CD4-positive, CD25-positive, alpha-beta regulatory T cell (primary cell): ENCODE measurements at regions not wholly inside any gene's neighbourhood (a gene's known extent, or its start where the extent isn't known, plus 50 kb on each side); places are given as distances from the start of the nearest gene placed in this dataset.
"Not testable (repeated sequence)": the region's sequence is repeated elsewhere in the genome, so short reads cannot be mapped to it uniquely, and the experiment has no call there.

Experiments used
- ATAC-seq, 2 donors: fragments of 150-1000 bp; cut with Tn5 transposase; one replicate each; pipeline ENCODE4 v1.10.0; 2021; ENCODE audit warnings: low read depth in 2 of 2, moderate number of reproducible peaks in 2 of 2, moderate library complexity in 1 of 2
- DNase-seq, 3 donors: peaks; one replicate each; pipeline versions ENCODE4 v3.0.0 to v3.0.0-alpha.2; 2012 to 2022; ENCODE audit warnings: mixed read lengths in 1 of 3
- H3K27ac ChIP-seq: one replicate; pipeline ENCODE4 v1.7.0; 2013; ENCODE audit warnings: mild to moderate bottlenecking, low read length; ENCODE audit not compliant: insufficient read depth, poor library complexity, severe bottlenecking
- H3K27me3 ChIP-seq: one replicate; pipeline ENCODE4 v1.7.0; 2013; ENCODE audit warnings: low read length; ENCODE audit not compliant: control insufficient read depth, insufficient read depth
- H3K36me3 ChIP-seq: one replicate; pipeline ENCODE4 v1.7.0; 2013; ENCODE audit warnings: mild to moderate bottlenecking, low read length, moderate library complexity; ENCODE audit not compliant: control insufficient read depth, insufficient read depth
- H3K4me1 ChIP-seq: 2 replicates; pipeline ENCODE4 v1.7.0; 2013; ENCODE audit warnings: mild to moderate bottlenecking, low read length; ENCODE audit not compliant: insufficient read depth, control insufficient read depth, poor library complexity, severe bottlenecking
- H3K4me3 ChIP-seq: one replicate; pipeline ENCODE4 v1.7.0; 2013; ENCODE audit warnings: low read depth, mild to moderate bottlenecking, low read length, moderate library complexity
- H3K9me3 ChIP-seq, 2 experiments: 1 replicate in 1 of 2; 2 replicates in 1 of 2; pipeline ENCODE4 v1.7.0; 2013; ENCODE audit warnings: low read length in 2 of 2, mild to moderate bottlenecking in 1 of 2, moderate library complexity in 1 of 2; ENCODE audit not compliant: control insufficient read depth in 2 of 2
- H3K27ac Mint-ChIP-seq, 3 donors: one replicate each; pipeline ENCODE4 v1.8.0; 2020 to 2022; ENCODE audit warnings: mild to moderate bottlenecking in 3 of 3, mixed read lengths in 3 of 3, moderate library complexity in 2 of 3
- H3K27me3 Mint-ChIP-seq: one replicate; pipeline ENCODE4 v1.8.0; 2022; ENCODE audit warnings: mild to moderate bottlenecking, mixed read lengths
- H3K36me3 Mint-ChIP-seq: one replicate; pipeline ENCODE4 v1.8.0; 2020; ENCODE audit warnings: mixed read lengths
- H3K4me1 Mint-ChIP-seq, 4 donors: one replicate each; pipeline ENCODE4 v1.8.0; 2020 to 2022; ENCODE audit warnings: mixed read lengths in 4 of 4, mild to moderate bottlenecking in 1 of 4
- H3K4me3 Mint-ChIP-seq, 4 donors: one replicate each; pipeline ENCODE4 v1.8.0; 2020 to 2022; ENCODE audit warnings: mild to moderate bottlenecking in 4 of 4, mixed read lengths in 4 of 4, moderate library complexity in 3 of 4
- H3K9me3 Mint-ChIP-seq, 7 donors: one replicate each; pipeline ENCODE4 v1.8.0; 2020 to 2022; ENCODE audit warnings: mixed read lengths in 7 of 7, mild to moderate bottlenecking in 3 of 7, moderate library complexity in 2 of 7

- Mint-ChIP-seq H3K36me3 (no peaks in the 10 kb centered on the region), H3K4me3 (no peak overlapping the region), H3K9me3 (no peaks in the 10 kb centered on the region), H3K27ac (no peak overlapping the region), H3K27me3 (no peaks in the 10 kb centered on the region), H3K4me1 (peaks cover 0 to 42% (median 21%) of the 10 kb centered on the region in 4 donors)
- peaks cover 3% of the 10 kb centered on the region for H3K4me1 ChIP-seq
- H3K4me3 ChIP-seq: no peak overlapping the region
- no peaks in the 10 kb centered on the region for H3K9me3 ChIP-seq
- no peak overlapping the region for H3K27ac ChIP-seq
- ATAC-seq (no peak), DNase-seq (no peak)
- H3K27me3 ChIP-seq: no peaks in the 10 kb centered on the region
- peaks cover 19% of the 10 kb centered on the region for H3K36me3 ChIP-seq
These were observed 409.2 kb upstream of the AMELY start for GRCh38 chrY:7320751-7321150.

- H3K4me1 Mint-ChIP-seq: peaks cover 0 to 45% (median 19%) of the 10 kb centered on the region in 4 donors
- not testable (repeated sequence) for H3K4me3 ChIP-seq, H3K4me1 ChIP-seq, DNase-seq, H3K9me3 ChIP-seq, H3K9me3 Mint-ChIP-seq, H3K4me3 Mint-ChIP-seq, H3K27me3 ChIP-seq, ATAC-seq, H3K27ac ChIP-seq, H3K27me3 Mint-ChIP-seq, H3K27ac Mint-ChIP-seq, H3K36me3 Mint-ChIP-seq
- peaks cover 18% of the 10 kb centered on the region for H3K36me3 ChIP-seq
These were observed 408.6 kb upstream of the AMELY start for GRCh38 chrY:7320171-7320570.

- ATAC-seq: no peak
- no peaks in the 10 kb centered on the region for H3K36me3 Mint-ChIP-seq
These were observed 406.6 kb upstream of the AMELY start for GRCh38 chrY:7318122-7318521.

GRCh38 chrY:7317571-7317970 is 406.0 kb upstream of the AMELY start:
- H3K4me1 Mint-ChIP-seq: peaks cover 0 to 53% (median 14%) of the 10 kb centered on the region in 4 donors
- Histone ChIP-seq H3K4me3 (no peak overlapping the region), H3K9me3 (no peaks in the 10 kb centered on the region), H3K27ac (no peak overlapping the region), H3K4me1 (peaks cover 3% of the 10 kb centered on the region), H3K27me3 (no peaks in the 10 kb centered on the region), H3K36me3 (peaks cover 12% of the 10 kb centered on the region)
- ATAC-seq (no peak), DNase-seq (no peak)
- no peaks in the 10 kb centered on the region for H3K27me3 Mint-ChIP-seq
- no peaks in the 10 kb centered on the region for H3K9me3 Mint-ChIP-seq
- H3K4me3 Mint-ChIP-seq: no peak overlapping the region
- H3K27ac Mint-ChIP-seq: no peak overlapping the region
- H3K36me3 Mint-ChIP-seq: no peaks in the 10 kb centered on the region

More at GRCh38 chrY:7318122-7318521, 406.6 kb upstream of the AMELY start:
- Mint-ChIP-seq H3K4me1 (peaks cover 0 to 50% (median 14%) of the 10 kb centered on the region in 4 donors), H3K27me3 (no peaks in the 10 kb centered on the region), H3K4me3 (no peak overlapping the region), H3K27ac (no peak overlapping the region), H3K9me3 (no peaks in the 10 kb centered on the region)
- Histone ChIP-seq H3K36me3 (peaks cover 12% of the 10 kb centered on the region), H3K4me1 (peaks cover 3% of the 10 kb centered on the region), H3K9me3 (no peaks in the 10 kb centered on the region), H3K27me3 (no peaks in the 10 kb centered on the region), H3K4me3 (no peak overlapping the region), H3K27ac (no peak overlapping the region)
- no peak for DNase-seq

GRCh38 chrY:7310482-7311269 is 399.1 kb upstream of the AMELY start:
- Mint-ChIP-seq H3K9me3 (no peaks in the 10 kb centered on the region), H3K27me3 (no peaks in the 10 kb centered on the region), H3K36me3 (no peaks in the 10 kb centered on the region), H3K4me1 (peaks cover 0 to 39% (median 10%) of the 10 kb centered on the region in 4 donors), H3K4me3 (no peak overlapping the region), H3K27ac (peak overlapping the region in 1 of 3 donors; percentile 12)
- ATAC-seq: peak; percentile 99 to 100
- Histone ChIP-seq H3K36me3 (peaks cover under 1% of the 10 kb centered on the region), H3K4me1 (no peaks in the 10 kb centered on the region), H3K4me3 (peak overlapping the region; percentile 48), H3K27me3 (no peaks in the 10 kb centered on the region), H3K27ac (peak overlapping the region; percentile 23), H3K9me3 (no peaks in the 10 kb centered on the region)
- DNase-seq: peak in 1 of 3 donors; percentile 25

GRCh38 chrY:7308816-7309215 is 397.3 kb upstream of the AMELY start:
- Mint-ChIP-seq H3K4me3 (no peak overlapping the region), H3K4me1 (peaks cover 0 to 35% (median 10%) of the 10 kb centered on the region in 4 donors), H3K27me3 (no peaks in the 10 kb centered on the region), H3K27ac (peak overlapping the region in 1 of 3 donors; percentile 63), H3K36me3 (no peaks in the 10 kb centered on the region), H3K9me3 (no peaks in the 10 kb centered on the region)
- H3K27me3 ChIP-seq: no peaks in the 10 kb centered on the region
- no peak overlapping the region for H3K27ac ChIP-seq
- no peaks in the 10 kb centered on the region for H3K4me1 ChIP-seq
- DNase-seq (no peak), ATAC-seq (no peak)
- peaks cover 13% of the 10 kb centered on the region for H3K36me3 ChIP-seq
- H3K4me3 ChIP-seq: no peak overlapping the region
- H3K9me3 ChIP-seq: no peaks in the 10 kb centered on the region

GRCh38 chrY:7302306-7302705 is 390.8 kb upstream of the AMELY start:
- no peaks in the 10 kb centered on the region for H3K9me3 Mint-ChIP-seq
- ATAC-seq: no peak
- no peak overlapping the region for H3K4me3 Mint-ChIP-seq
- H3K27me3 Mint-ChIP-seq: no peaks in the 10 kb centered on the region
- H3K36me3 Mint-ChIP-seq: no peaks in the 10 kb centered on the region
- no peaks in the 10 kb centered on the region for H3K27me3 ChIP-seq
- no peak overlapping the region for H3K4me3 ChIP-seq
- H3K27ac ChIP-seq: no peak overlapping the region
- H3K36me3 ChIP-seq: peaks cover 13% of the 10 kb centered on the region
- peaks cover 0 to 45% (median 10%) of the 10 kb centered on the region in 4 donors for H3K4me1 Mint-ChIP-seq
- no peak for DNase-seq
- H3K27ac Mint-ChIP-seq: peak overlapping the region in 1 of 3 donors; percentile 92
- H3K4me1 ChIP-seq: no peaks in the 10 kb centered on the region
- H3K9me3 ChIP-seq: no peaks in the 10 kb centered on the region

GRCh38 chrY:7299960-7300359 is 388.4 kb upstream of the AMELY start:
- no peaks in the 10 kb centered on the region for H3K27me3 Mint-ChIP-seq
- Histone ChIP-seq H3K27me3 (no peaks in the 10 kb centered on the region), H3K9me3 (no peaks in the 10 kb centered on the region), H3K4me3 (peak overlapping the region; percentile 64), H3K27ac (peak overlapping the region; percentile 43), H3K4me1 (no peaks in the 10 kb centered on the region), H3K36me3 (peaks cover 5% of the 10 kb centered on the region)
- H3K27ac Mint-ChIP-seq: peak overlapping the region in 1 of 3 donors; percentile 93
- no peaks in the 10 kb centered on the region for H3K9me3 Mint-ChIP-seq
- no peaks in the 10 kb centered on the region for H3K36me3 Mint-ChIP-seq
- H3K4me1 Mint-ChIP-seq: peaks cover 0 to 36% (median 14%) of the 10 kb centered on the region in 4 donors
- H3K4me3 Mint-ChIP-seq: peak overlapping the region in 1 of 4 donors; percentile 79
- DNase-seq (no peak), ATAC-seq (peak in 1 of 2 donors; percentile 71)
